COR-L47 (cell line): ENCODE measurements at regions not wholly inside any gene's neighbourhood (a gene's known extent, or its start where the extent isn't known, plus 50 kb on each side); places are given as distances from the start of the nearest gene placed in this dataset.
"Not testable (repeated sequence)": the region's sequence is repeated elsewhere in the genome, so short reads cannot be mapped to it uniquely, and the experiment has no call there.

Experiments used
- DNase-seq: peaks from one replicate; lab custom pipeline; 2025; lab: John Stamatoyannopoulos, UW

- DNase-seq: peak; percentile 79
Observed at GRCh38 chr16:72455743-72456659, 284.0 kb upstream of the PMFBP1 start.

GRCh38 chr16:72453856-72454255, 281.9 kb upstream of the PMFBP1 start:
- DNase-seq: not testable (repeated sequence)

- no peak for DNase-seq
Observed at GRCh38 chr16:72444696-72445095, 272.7 kb upstream of the PMFBP1 start.

- no peak for DNase-seq
Observed at GRCh38 chr16:72443809-72444208, 271.9 kb upstream of the PMFBP1 start.

- DNase-seq: no peak
Observed at GRCh38 chr16:72442385-72443158, 270.6 kb upstream of the PMFBP1 start.

DNA sequence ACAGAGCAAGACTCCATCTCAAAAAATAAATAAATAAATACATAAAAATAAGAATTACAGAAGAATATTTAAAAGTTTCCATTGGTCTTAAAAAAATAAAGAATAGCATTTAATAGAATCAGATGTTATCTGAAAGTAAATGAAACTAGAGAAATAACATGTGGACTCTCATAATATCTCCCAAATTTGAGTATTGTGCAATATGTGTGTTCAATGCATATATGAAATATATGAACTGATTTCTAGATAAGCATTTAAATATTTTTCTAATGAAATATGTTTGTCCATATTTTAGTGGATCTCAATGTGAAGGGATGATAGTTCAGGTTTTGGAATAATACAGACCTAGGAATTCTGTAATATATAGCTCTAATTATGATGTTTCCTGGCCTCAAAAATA, 265.9 kb upstream of the PMFBP1 start:
- DNase-seq: no peak

DNA sequence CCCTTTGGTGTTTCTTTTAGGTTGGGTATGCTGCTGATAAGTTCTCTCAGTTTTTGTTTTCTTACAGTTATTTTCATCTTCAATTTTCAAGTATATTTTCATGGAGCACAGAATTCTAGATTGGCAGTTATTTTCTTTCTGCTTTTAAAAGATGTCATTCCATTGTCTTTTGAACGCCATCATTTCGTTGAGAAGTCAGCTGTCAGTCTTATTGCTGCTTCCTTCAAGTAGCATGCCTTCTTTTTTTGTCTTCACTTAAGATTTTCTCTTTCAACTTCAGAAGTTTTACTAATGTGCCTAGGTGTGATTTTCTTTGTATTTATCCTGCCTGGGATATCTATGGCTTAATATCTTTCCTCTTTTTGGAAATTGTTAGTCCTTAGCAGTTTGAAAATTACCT, 262.2 kb upstream of the PMFBP1 start:
- no peak for DNase-seq

GRCh38 chr16:72430121-72430520, 258.2 kb upstream of the PMFBP1 start:
- no peak for DNase-seq

DNA sequence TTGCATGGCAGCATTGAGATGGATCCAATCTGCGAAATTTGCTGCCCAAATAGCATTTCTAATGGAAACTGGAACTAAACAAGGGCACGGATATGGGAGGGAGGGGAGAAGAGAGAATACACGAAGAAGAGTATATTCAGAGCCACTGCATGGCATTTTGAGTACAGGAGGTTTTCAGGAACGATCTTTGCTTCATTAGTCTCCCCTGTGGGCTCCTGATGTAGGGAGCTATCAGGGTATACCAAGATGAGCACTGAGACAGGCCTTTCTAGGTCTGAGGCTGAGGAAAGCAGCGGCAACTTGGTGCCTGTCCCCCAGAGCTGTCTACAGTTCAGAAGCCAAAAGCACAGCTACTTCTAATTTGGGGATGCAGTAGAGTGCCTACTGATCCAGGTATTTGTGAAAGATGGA, 257.7 kb upstream of the PMFBP1 start:
- DNase-seq: no peak

DNA sequence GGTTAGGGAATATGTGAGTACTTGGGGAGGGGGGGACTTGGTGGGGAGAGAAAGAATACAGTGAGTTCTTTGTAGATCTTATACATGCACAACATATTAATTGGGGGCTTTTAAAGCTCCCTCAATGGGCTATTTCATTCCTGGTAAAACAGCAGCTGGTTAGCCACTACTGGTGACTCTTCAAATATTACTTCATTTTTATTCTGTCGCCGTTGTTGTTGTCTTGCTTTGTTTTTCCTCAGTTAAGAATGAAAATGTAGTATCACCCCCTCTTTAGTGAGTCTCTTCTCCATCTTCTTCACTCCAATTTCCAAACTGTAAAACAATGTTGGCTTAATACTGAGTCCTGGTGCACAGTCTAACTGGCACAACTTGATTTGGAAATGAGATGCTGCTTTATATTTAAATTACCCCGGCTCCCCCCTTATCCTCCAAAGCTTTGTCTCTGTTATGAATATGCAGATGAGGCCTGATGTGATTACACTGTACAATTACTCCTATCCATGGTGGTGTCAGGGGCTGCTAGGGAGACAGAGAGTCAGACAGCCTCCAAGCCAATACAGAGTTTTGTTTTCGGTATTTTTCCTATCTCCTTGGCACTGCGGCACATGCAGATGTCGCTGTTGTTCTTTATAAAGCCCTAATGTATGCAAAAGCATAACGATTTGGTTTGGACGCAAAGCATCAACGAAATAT, 256.9 kb upstream of the PMFBP1 start:
- DNase-seq: no peak

DNA sequence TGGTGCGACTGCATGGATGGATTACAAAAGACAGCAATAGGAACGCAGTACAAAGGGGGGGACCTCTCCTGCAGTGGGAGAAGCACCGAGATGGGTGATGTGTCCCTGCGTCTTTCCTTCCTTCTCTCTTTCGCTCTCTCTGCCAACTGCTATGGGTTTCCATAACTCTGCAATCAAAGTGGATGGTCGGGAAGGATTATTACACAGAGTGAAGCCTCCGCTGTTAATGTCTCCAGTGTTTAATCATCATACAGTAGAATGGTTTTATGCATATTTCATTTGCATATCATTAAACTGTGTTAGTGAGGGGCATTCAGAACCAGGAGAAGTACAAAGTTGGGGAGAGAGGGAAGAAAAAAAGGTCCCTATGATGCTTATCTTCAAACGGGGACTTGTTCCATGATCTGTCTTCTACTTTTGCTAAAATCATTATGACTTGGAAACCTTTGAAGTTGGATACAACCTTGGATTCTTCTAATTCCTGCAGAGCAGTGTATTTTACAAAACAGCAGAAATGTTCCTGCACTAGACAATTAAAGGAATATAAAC, 255.9 kb upstream of the PMFBP1 start:
- no peak for DNase-seq

GRCh38 chr16:72427051-72427782, 255.3 kb upstream of the PMFBP1 start:
- peak; percentile 44 for DNase-seq

DNA sequence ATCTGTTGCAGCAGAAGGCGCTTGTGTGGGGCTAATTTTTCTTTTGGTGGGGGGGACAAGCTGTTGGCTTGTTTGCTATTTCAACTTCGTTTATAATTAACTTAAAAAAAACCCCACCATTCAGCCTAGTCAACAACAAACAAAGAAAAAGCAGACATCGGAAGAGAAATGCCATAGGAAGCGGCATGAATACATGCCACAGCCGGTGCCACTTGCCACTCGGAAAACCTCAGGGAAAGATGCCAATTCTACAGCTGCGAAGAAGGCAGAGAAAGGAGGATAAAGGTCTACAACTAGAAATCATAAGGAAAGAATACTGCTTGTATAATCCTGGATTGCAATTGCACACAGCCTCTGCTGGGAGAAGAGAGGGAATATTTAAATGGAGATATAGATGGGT, 254.4 kb upstream of the PMFBP1 start:
- DNase-seq: no peak

DNA sequence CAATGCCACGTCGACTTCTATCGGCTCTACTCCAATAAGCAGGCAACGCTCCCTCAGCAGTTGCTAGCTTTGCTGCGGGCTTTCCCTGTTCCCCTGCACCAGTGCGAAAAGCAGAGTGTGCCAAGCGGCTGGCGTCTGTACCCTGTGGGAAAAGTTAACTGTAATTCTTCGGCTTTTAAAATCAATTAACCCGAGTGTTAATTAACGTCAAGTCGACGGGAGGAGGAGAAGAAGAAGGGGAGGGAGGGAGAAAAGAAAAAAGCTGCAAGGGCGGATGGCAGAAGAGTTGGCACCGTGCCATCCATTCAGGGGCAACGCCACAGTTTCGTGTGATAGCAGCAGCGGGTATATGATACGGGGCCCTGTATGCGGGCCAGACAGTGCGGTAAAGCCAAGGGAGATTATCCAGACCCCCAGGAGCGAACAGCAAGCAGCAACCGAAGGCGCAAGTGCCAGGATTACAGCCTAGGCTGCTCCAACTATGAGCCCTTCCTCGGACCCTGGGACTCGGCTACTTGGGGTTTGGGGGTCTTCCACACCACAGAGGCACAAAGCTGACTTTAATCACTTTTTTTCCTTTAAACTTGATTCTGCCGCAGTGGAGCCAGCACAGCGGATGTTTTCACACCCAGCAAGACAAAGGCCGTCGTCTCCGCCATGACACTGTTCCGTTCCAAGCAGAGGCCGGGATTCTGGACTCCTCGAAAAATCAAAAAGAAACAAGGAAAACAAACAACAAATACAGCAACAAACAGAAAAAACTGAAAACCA, 253.8 kb upstream of the PMFBP1 start:
- DNase-seq: peak; percentile 55

DNA sequence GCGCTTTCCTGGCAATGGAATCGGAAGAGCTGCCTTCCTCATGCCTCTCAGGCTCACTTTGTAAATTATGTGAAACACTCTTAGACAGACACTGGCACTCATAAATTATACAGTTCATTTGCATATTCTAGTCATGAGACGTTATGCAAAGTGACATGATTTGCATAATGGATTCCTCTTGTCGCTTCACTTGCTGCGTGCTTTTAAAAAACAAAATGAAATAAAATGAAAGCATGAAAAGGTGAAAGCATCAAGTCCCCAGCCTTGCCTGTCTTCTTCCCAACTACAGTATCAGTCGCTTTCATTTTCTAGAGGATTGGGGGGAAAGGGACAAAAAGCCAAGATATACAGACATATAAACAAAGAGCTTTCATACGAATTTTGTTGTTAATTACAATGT, 252.8 kb upstream of the PMFBP1 start:
- no peak for DNase-seq

GRCh38 chr16:72422308-72422897, 250.4 kb upstream of the PMFBP1 start:
- no peak for DNase-seq

DNA sequence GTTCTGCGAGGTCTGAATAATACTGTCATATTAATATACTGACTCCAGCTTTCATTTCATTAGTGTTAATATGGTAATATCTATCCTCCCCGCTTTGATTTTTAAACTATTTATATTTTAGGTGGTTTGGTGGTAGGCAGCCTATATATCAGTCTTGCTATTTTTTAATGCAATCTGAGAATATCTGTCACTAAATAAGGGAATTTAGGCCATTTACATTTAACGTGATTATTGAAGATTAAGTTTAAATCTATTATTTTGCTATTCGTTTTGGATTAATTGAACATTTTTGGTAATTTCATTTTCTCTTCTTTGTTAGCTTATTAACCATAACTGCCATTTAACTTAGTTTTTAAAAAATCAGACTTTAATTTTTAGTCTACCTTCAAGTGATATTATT, 247.7 kb upstream of the PMFBP1 start:
- no peak for DNase-seq

- no peak for DNase-seq
Observed at GRCh38 chr16:72415379-72415778, 243.4 kb upstream of the PMFBP1 start.

DNA sequence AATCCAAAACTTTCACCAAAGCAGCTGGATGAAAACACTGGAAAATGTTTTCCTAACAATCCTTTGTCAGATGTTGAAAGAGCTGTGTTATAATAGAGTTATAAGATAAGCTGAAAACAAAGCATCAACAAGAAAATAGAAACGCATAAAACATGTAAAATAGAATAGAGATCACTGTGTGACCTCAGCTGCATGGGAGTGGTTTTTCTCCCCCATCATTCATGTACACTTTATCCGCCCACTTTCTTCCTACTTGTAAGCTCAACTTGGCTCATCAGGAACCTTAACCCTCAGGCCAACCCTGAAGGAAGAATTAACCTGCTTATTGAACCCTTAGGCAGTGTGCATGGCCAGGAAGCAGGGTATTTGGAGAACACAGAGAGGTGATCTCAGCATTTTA, 238.5 kb upstream of the PMFBP1 start:
- no peak for DNase-seq

DNA sequence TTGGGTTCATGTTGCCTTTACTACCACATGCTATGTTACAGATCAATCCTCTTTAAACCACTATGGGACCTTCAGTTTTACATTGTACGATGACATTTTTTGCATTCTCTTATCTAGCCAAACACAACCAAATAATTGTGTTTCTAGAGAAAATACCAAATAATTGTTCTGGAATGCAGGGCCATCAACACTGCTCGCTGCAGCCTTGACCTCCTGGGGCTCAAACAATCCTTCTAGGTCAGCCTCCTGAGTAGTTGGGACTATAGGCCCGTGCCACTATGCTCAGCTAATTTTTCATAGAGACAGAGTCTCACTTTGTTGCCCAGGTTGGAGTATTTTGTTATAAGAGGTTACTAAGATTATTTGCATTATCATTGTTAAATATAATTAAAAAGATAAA, 237.5 kb upstream of the PMFBP1 start:
- DNase-seq: no peak
